GM19328 (cell line): ENCODE measurements at regions not wholly inside any gene's neighbourhood (a gene's known extent, or its start where the extent isn't known, plus 50 kb on each side); places are given as distances from the start of the nearest gene placed in this dataset.

Source experiments
- ATAC-seq: cut with Tn5 transposase; IDR thresholded peaks from one replicate; pipeline ENCODE4 v1.9.1; 2021; ENCODE audit warnings: mild to moderate bottlenecking, moderate library complexity; ENCODE audit not compliant: unreplicated experiment

- no peak for ATAC-seq
These were observed 112.4 kb upstream of the APC start for GRCh38 chr5:112625246-112625645.

- no peak for ATAC-seq
These were observed 111.8 kb upstream of the APC start for GRCh38 chr5:112625689-112626438.

- ATAC-seq: no peak
These were observed 111.0 kb upstream of the APC start for GRCh38 chr5:112626715-112627114.

- no peak for ATAC-seq
These were observed 109.3 kb upstream of the APC start for GRCh38 chr5:112628214-112628980.

GRCh38 chr5:112630246-112631009 lies 107.3 kb upstream of the APC start:
- no peak for ATAC-seq

- ATAC-seq: no peak
These were observed 103.5 kb upstream of the APC start for GRCh38 chr5:112634166-112634565.

- ATAC-seq: no peak
These were observed 102.9 kb upstream of the APC start for GRCh38 chr5:112634796-112635195.

- no peak for ATAC-seq
These were observed 102.4 kb upstream of the APC start for GRCh38 chr5:112635276-112635675.

GRCh38 chr5:112635771-112636731 lies 101.6 kb upstream of the APC start:
- ATAC-seq: no peak

GRCh38 chr5:112636751-112637150 lies 100.9 kb upstream of the APC start:
- ATAC-seq: no peak

GRCh38 chr5:112637343-112637742 lies 100.3 kb upstream of the APC start:
- ATAC-seq: no peak

GRCh38 chr5:112640546-112640945 lies 97.1 kb upstream of the APC start:
- no peak for ATAC-seq

- no peak for ATAC-seq
These were observed 96.1 kb upstream of the APC start for GRCh38 chr5:112641515-112642110.

GRCh38 chr5:112642885-112643284 lies 94.8 kb upstream of the APC start:
- ATAC-seq: no peak

GRCh38 chr5:112643339-112643971 lies 94.2 kb upstream of the APC start:
- no peak for ATAC-seq

- ATAC-seq: no peak
These were observed 91.3 kb upstream of the APC start for GRCh38 chr5:112646139-112646936.

- ATAC-seq: no peak
These were observed 90.3 kb upstream of the APC start for GRCh38 chr5:112647428-112647827.

GRCh38 chr5:112648264-112648663 lies 89.4 kb upstream of the APC start:
- no peak for ATAC-seq

- no peak for ATAC-seq
These were observed 87.8 kb upstream of the APC start for GRCh38 chr5:112649882-112650281.
